HCT116 (cell line): ENCODE measurements at regions not wholly inside any gene's neighbourhood (a gene's known extent, or its start where the extent isn't known, plus 50 kb on each side); places are given as distances from the start of the nearest gene placed in this dataset.

Experiments
- ATAC-seq: fragments of 200-7000 bp; cut with Tn5 transposase; 2 replicates; pipeline ENCODE4 v1.9.1; 2020; ENCODE audit warnings: mild to moderate bottlenecking, moderate library complexity
- BruUV-seq: library from RNA; stranded (reverse); fragments of 400-500 nt; replicated peaks from 2 replicates; lab custom pipeline; 2021; lab: Mats Ljungman, UMichigan
- CTCF ChIA-PET: fragments of 300-600 bp; sonication (Branson Sonifier 250); formaldehyde crosslinking; loops from one replicate; lab custom pipeline; 2021; ENCODE audit warnings: antibody characterized with exemption; lab: Charles Lee
- POLR2A ChIA-PET: fragments of 300-600, 350-600 bp; sonication (Branson Sonifier 250); formaldehyde crosslinking; loops from one replicate; lab custom pipeline; 2021; ENCODE audit warnings: antibody characterized with exemption; lab: Charles Lee
- RAD21 ChIA-PET, 2 experiments: fragments of 300-600 bp; sonication (Branson Sonifier 250); formaldehyde crosslinking; loops; one replicate each; lab custom pipeline; 2023; ENCODE audit warnings: low total read pairs in 2 of 2; ENCODE audit not compliant: uncharacterized antibody in 2 of 2, unreplicated experiment in 2 of 2, low non-redundant PET in 1 of 2; lab: Charles Lee
- DNase-seq: peaks from one replicate; pipeline ENCODE4 v3.0.0-alpha.2; 2010; ENCODE audit warnings: low read depth, low spot score
- H2AFZ ChIP-seq: fragments of 200-600 bp; shearing (Covaris generic), sonication (generic); 2 replicates; pipeline ENCODE4 v1.6.1; 2017; ENCODE audit warnings: low read depth, mixed run types, mixed read lengths, antibody characterized with exemption, low read length; ENCODE audit not compliant: poor library complexity, severe bottlenecking
- H3K27ac ChIP-seq: 2 replicates; pipeline ENCODE4 v1.5.1; 2012; ENCODE audit warnings: low read depth, low read length
- H3K27me3 ChIP-seq: fragments of 200-600 bp; sonication (generic); 2 replicates; pipeline ENCODE4 v1.6.1; 2016; ENCODE audit warnings: mixed run types, low read length, mixed read lengths; ENCODE audit not compliant: insufficient read depth
- H3K36me3 ChIP-seq, 2 experiments: fragments of 200-500 bp in 1 of 2; fragments of 200-600 bp in 1 of 2; sonication (Bioruptor generic) in 1 of 2; sonication (generic) in 1 of 2; 2 replicates each; pipeline versions ENCODE4 v1.5.1 to v1.6.1; 2014 to 2016; ENCODE audit warnings: low read length in 2 of 2, inconsistent platforms in 1 of 2, mixed read lengths in 1 of 2, mixed run types in 1 of 2; ENCODE audit not compliant: insufficient read depth in 2 of 2, control insufficient read depth in 1 of 2
- H3K4me1 ChIP-seq, 2 experiments: fragments of 200-600 bp in 1 of 2; sonication (generic) in 1 of 2; 2 replicates each; pipeline versions ENCODE4 v1.5.1 to v1.6.1; 2012 to 2017; ENCODE audit warnings: low read length in 2 of 2, inconsistent platforms in 1 of 2, mild to moderate bottlenecking in 1 of 2, mixed read lengths in 1 of 2, mixed run types in 1 of 2, moderate library complexity in 1 of 2; ENCODE audit not compliant: insufficient read depth in 2 of 2, control insufficient read depth in 1 of 2
- H3K4me2 ChIP-seq: fragments of 200-600 bp; sonication (generic); 2 replicates; pipeline ENCODE4 v1.6.1; 2017; ENCODE audit warnings: mixed run types, low read length, mixed read lengths
- H3K4me3 ChIP-seq, 2 experiments: fragments of 200-600 bp in 1 of 2; sonication (generic) in 1 of 2; replicated peaks in 1 of 2; 2 replicates each; pipeline ENCODE4 v1.5.1; 2011 to 2016; ENCODE audit warnings: low read length in 2 of 2, control low read depth in 1 of 2, low read depth in 1 of 2, mild to moderate bottlenecking in 1 of 2, mixed read lengths in 1 of 2, mixed run types in 1 of 2
- H3K79me2 ChIP-seq: fragments of 200-600 bp; sonication (generic); 2 replicates; pipeline ENCODE4 v1.6.1; 2017; ENCODE audit warnings: mild to moderate bottlenecking, mixed run types, low read length, moderate library complexity, mixed read lengths; ENCODE audit not compliant: insufficient read depth
- H3K9ac ChIP-seq: fragments of 200-600 bp; sonication (generic); 2 replicates; pipeline ENCODE4 v1.6.1; 2016; ENCODE audit warnings: low read length, mixed read lengths
- H3K9me2 ChIP-seq: fragments of 200-600 bp; sonication (generic), shearing (Covaris generic); 2 replicates; pipeline ENCODE4 v1.6.1; 2017; ENCODE audit warnings: mixed run types, mild to moderate bottlenecking, moderate library complexity; ENCODE audit not compliant: insufficient read depth
- H3K9me3 ChIP-seq, 2 experiments: fragments of 200-500 bp in 1 of 2; fragments of 200-600 bp in 1 of 2; sonication (Bioruptor generic) in 1 of 2; sonication (generic) in 1 of 2; 2 replicates each; pipeline ENCODE4 v1.6.1; 2014 to 2017; ENCODE audit warnings: low read length in 2 of 2, mixed read lengths in 2 of 2, inconsistent platforms in 1 of 2, low read depth in 1 of 2, mild to moderate bottlenecking in 1 of 2, mixed run types in 1 of 2, moderate library complexity in 1 of 2; ENCODE audit not compliant: control insufficient read depth in 1 of 2, insufficient read depth in 1 of 2
- H4K20me1 ChIP-seq: fragments of 200-600 bp; sonication (generic), shearing (Covaris generic); 2 replicates; pipeline ENCODE4 v1.6.1; 2017; ENCODE audit warnings: mixed run types, mild to moderate bottlenecking, moderate library complexity; ENCODE audit not compliant: insufficient read depth
- CBX3 ChIP-seq: IDR thresholded peaks from 2 replicates; pipeline ENCODE4 v1.6.1; 2012; ENCODE audit warnings: low read depth
- CEBPB ChIP-seq: IDR thresholded peaks from 2 replicates; pipeline ENCODE4 v1.6.1; 2012; ENCODE audit warnings: low read depth
- EGR1 ChIP-seq: IDR thresholded peaks from 2 replicates; pipeline ENCODE4 v1.6.1; 2012; ENCODE audit warnings: low read depth
- ELF1 ChIP-seq: IDR thresholded peaks from 2 replicates; pipeline ENCODE4 v1.6.1; 2012; ENCODE audit warnings: low read depth, borderline replicate concordance
- FOSL1 ChIP-seq: IDR thresholded peaks from 2 replicates; pipeline ENCODE4 v1.6.1; 2012; ENCODE audit warnings: low read depth
- JUND ChIP-seq: IDR thresholded peaks from 2 replicates; pipeline ENCODE4 v1.6.1; 2012
- POLR2A ChIP-seq: IDR thresholded peaks from 2 replicates; pipeline ENCODE4 v1.7.0; 2011; ENCODE audit warnings: borderline replicate concordance; ENCODE audit not compliant: insufficient read depth, insufficient read length; ENCODE audit errors: extremely low read depth
- RAD21 ChIP-seq: IDR thresholded peaks from 2 replicates; pipeline ENCODE4 v1.6.1; 2012; ENCODE audit warnings: low read depth, mild to moderate bottlenecking
- SIN3A ChIP-seq: IDR thresholded peaks from 2 replicates; pipeline ENCODE4 v1.6.1; 2012; ENCODE audit warnings: low read depth
- SRF ChIP-seq: IDR thresholded peaks from 2 replicates; pipeline ENCODE4 v1.6.1; 2012; ENCODE audit warnings: low read depth
- TCF7L2 ChIP-seq: IDR thresholded peaks from 2 replicates; pipeline ENCODE4 v1.7.0; 2011; ENCODE audit warnings: borderline replicate concordance, inconsistent platforms; ENCODE audit not compliant: insufficient read depth, insufficient read length; ENCODE audit errors: extremely low read depth
- YY1 ChIP-seq: IDR thresholded peaks from 2 replicates; pipeline ENCODE4 v1.6.1; 2011; ENCODE audit warnings: low read length, low read depth, moderate library complexity, mild to moderate bottlenecking; ENCODE audit not compliant: insufficient replicate concordance; ENCODE audit errors: extremely low read depth
- intact Hi-C: fragments of 100-400 bp; cut with micrococcal nuclease; formaldehyde crosslinking; loops from 2 replicates; pipeline ENCODE4 v1.10.0; 2022
- TF ChIP-seq, protein P1 (sequence below): IDR thresholded peaks from 2 replicates; pipeline ENCODE4 v1.6.1; 2012
- TF ChIP-seq, protein P2 (sequence below), 3 experiments: fragments of 200-600 bp in 1 of 3; sonication (generic) in 1 of 3; IDR thresholded peaks in 2 of 3; conservative IDR thresholded peaks in 1 of 3; 2 replicates each; pipeline ENCODE4 v1.5.1; 2012 to 2017; ENCODE audit warnings: low read depth in 2 of 3, low read length in 2 of 3, antibody characterized with exemption in 1 of 3, borderline replicate concordance in 1 of 3, control low read depth in 1 of 3, mild to moderate bottlenecking in 1 of 3, mixed read lengths in 1 of 3, mixed run types in 1 of 3, moderate library complexity in 1 of 3; ENCODE audit not compliant: insufficient read depth in 1 of 3

DNA sequence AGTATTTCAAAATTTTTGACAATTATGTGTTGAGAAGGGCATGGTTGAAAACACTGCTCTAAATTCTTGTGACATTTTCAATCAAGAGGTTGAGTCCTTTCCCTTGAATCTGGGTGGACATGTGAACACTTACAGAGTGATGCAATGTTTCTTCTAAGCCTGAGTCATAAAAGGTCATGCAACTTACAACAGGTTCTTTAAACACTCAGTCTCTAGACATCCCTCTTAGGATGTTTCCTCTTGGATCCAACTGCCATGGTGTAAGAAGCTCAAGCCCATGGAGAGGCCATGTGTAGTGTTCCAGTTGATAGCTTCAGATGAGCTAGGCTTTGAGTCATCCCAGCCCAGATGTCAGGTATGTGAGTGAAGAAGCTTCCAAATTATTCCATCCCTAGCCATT, 232.2 kb upstream of the MAOA start:
- Histone ChIP-seq H3K9me3 (no peaks in the 10 kb centered on the region), H3K4me1 (no peaks in the 10 kb centered on the region), H4K20me1 (no peaks in the 10 kb centered on the region), H3K27me3 (no peaks in the 10 kb centered on the region), H3K27ac (no peak overlapping the region), H3K4me3 (no peak overlapping the region), H2AFZ (no peak overlapping the region), H3K4me2 (no peak overlapping the region), H3K9ac (no peak overlapping the region), H3K36me3 (no peaks in the 10 kb centered on the region), H3K79me2 (no peaks in the 10 kb centered on the region), H3K9me2 (no peaks in the 10 kb centered on the region)
- intact Hi-C loops: no loop called here
- CTCF ChIA-PET: no interaction called here
- BruUV-seq: no TSS peak
- TF ChIP-seq, protein P1, sequence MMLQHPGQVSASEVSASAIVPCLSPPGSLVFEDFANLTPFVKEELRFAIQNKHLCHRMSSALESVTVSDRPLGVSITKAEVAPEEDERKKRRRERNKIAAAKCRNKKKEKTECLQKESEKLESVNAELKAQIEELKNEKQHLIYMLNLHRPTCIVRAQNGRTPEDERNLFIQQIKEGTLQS: no peak
- TF ChIP-seq POLR2A (no peak), CEBPB (no peak), JUND (no peak), TCF7L2 (no peak), EGR1 (no peak), YY1 (no peak), RAD21 (no peak), CBX3 (no peak)
- DNase-seq (no peak), ATAC-seq (no peak)
- POLR2A ChIA-PET: no interaction called here
- RAD21 ChIA-PET: no interaction called here

DNA sequence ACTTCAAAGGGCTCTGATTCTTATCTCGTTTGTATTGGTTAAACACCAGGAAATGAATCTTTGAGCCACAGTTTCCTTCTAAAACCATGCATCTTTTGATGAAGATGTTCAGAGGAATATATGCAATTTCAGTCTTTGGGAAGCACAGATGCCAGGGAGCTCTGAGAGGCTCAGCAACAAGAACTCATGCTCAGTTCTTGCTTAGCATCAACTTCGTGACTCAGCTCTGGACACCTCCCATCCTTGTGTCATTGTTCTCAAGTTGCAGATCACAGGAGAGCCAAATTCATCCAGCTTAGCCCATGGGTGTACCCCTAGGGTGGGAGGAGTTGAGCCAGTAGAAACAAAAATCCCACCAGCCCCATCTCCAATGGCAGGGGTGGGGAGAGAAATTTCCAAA, 219.6 kb upstream of the MAOA start:
- RAD21 ChIA-PET: no interaction called here
- H3K4me2 ChIP-seq: no peak overlapping the region

More for the DNA sequence above, 219.6 kb upstream of the MAOA start:
- no TSS peak for BruUV-seq
- intact Hi-C loops: no loop called here
- H3K79me2 ChIP-seq: no peaks in the 10 kb centered on the region
- H3K9me2 ChIP-seq: no peaks in the 10 kb centered on the region
- TF ChIP-seq YY1: no peak
- no peak for TF ChIP-seq SRF
- TF ChIP-seq ELF1: no peak
- TF ChIP-seq, protein P2, sequence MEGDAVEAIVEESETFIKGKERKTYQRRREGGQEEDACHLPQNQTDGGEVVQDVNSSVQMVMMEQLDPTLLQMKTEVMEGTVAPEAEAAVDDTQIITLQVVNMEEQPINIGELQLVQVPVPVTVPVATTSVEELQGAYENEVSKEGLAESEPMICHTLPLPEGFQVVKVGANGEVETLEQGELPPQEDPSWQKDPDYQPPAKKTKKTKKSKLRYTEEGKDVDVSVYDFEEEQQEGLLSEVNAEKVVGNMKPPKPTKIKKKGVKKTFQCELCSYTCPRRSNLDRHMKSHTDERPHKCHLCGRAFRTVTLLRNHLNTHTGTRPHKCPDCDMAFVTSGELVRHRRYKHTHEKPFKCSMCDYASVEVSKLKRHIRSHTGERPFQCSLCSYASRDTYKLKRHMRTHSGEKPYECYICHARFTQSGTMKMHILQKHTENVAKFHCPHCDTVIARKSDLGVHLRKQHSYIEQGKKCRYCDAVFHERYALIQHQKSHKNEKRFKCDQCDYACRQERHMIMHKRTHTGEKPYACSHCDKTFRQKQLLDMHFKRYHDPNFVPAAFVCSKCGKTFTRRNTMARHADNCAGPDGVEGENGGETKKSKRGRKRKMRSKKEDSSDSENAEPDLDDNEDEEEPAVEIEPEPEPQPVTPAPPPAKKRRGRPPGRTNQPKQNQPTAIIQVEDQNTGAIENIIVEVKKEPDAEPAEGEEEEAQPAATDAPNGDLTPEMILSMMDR (IDR thresholded peaks at IDR 0.05 in 2 of 3, conservative IDR thresholded peaks at IDR 0.05 in 1 of 3; ENCODE audit: borderline replicate concordance in 1 of 3, insufficient read depth in 1 of 3, low read depth in 2 of 3, low read length in 2 of 3): no peak
- TF ChIP-seq RAD21: no peak
- TF ChIP-seq JUND: no peak
- TF ChIP-seq FOSL1: no peak
- no peak for TF ChIP-seq SIN3A
- H2AFZ ChIP-seq: no peak overlapping the region
- H3K9ac ChIP-seq: no peak overlapping the region
- no peaks in the 10 kb centered on the region for H3K9me3 ChIP-seq
- H4K20me1 ChIP-seq: no peaks in the 10 kb centered on the region
- no peaks in the 10 kb centered on the region for H3K36me3 ChIP-seq
- H3K4me1 ChIP-seq: no peaks in the 10 kb centered on the region
- H3K4me3 ChIP-seq: no peak overlapping the region
- H3K27me3 ChIP-seq: no peaks in the 10 kb centered on the region
- ChIA-PET CTCF (no interaction called here), POLR2A (no interaction called here)
- ATAC-seq (no peak), DNase-seq (no peak)
- no peak overlapping the region for H3K27ac ChIP-seq
